ENCODE measurements at regions not wholly inside any gene's neighbourhood (a gene's known extent, or its start where the extent isn't known, plus 50 kb on each side); places are given as distances from the start of the nearest gene placed in this dataset.

GRCh38 chr13:74084375-74084935, 49.7 kb downstream of the KLF12 start:
- DNase-seq (ENCODE audit: low read depth): no peak

- no peak for DNase-seq (ENCODE audit: low read depth)
Measured at GRCh38 chr13:74082741-74083160, 51.5 kb downstream of the KLF12 start.

GRCh38 chr13:74080762-74081161, 53.4 kb downstream of the KLF12 start:
- DNase-seq (ENCODE audit: low read depth): no peak

- DNase-seq (ENCODE audit: low read depth): no peak
Measured at GRCh38 chr13:74077792-74078191, 56.4 kb downstream of the KLF12 start.

- no peak for DNase-seq (ENCODE audit: low read depth)
Measured at GRCh38 chr13:74077375-74077774, 56.8 kb downstream of the KLF12 start.

- DNase-seq (ENCODE audit: low read depth): peak; percentile 25
Measured at GRCh38 chr13:74074723-74075122, 59.5 kb downstream of the KLF12 start.

GRCh38 chr13:74073274-74073673, 60.9 kb downstream of the KLF12 start:
- DNase-seq (ENCODE audit: low read depth): no peak

- DNase-seq (ENCODE audit: low read depth): no peak
Measured at GRCh38 chr13:74070513-74070912, 63.7 kb downstream of the KLF12 start.

GRCh38 chr13:74070065-74070464, 64.1 kb downstream of the KLF12 start:
- DNase-seq (ENCODE audit: low read depth): no peak

GRCh38 chr13:74068471-74068870, 65.7 kb downstream of the KLF12 start:
- no peak for DNase-seq (ENCODE audit: low read depth)

- DNase-seq (ENCODE audit: low read depth): no peak
Measured at GRCh38 chr13:74067818-74068217, 66.4 kb downstream of the KLF12 start.

- no peak for DNase-seq (ENCODE audit: low read depth)
Measured at GRCh38 chr13:74066937-74067336, 67.3 kb downstream of the KLF12 start.

GRCh38 chr13:74064805-74065312, 69.3 kb downstream of the KLF12 start:
- no peak for DNase-seq (ENCODE audit: low read depth)

GRCh38 chr13:74063533-74064100, 70.6 kb downstream of the KLF12 start:
- no peak for DNase-seq (ENCODE audit: low read depth)

GRCh38 chr13:74062933-74063332, 71.3 kb downstream of the KLF12 start:
- peak; percentile 38 for DNase-seq (ENCODE audit: low read depth)

- peak; percentile 46 for DNase-seq (ENCODE audit: low read depth)
Measured at GRCh38 chr13:74061926-74062595, 72.1 kb downstream of the KLF12 start.

- no peak for DNase-seq (ENCODE audit: low read depth)
Measured at GRCh38 chr13:74056801-74057542, 77.2 kb downstream of the KLF12 start.

- DNase-seq (ENCODE audit: low read depth): peak; percentile 47
Measured at GRCh38 chr13:74052402-74052928, 81.7 kb downstream of the KLF12 start.

- no peak for DNase-seq (ENCODE audit: low read depth)
Measured at GRCh38 chr13:74048756-74049155, 85.4 kb downstream of the KLF12 start.

GRCh38 chr13:74047931-74048600, 86.1 kb downstream of the KLF12 start:
- peak; percentile 59 for DNase-seq (ENCODE audit: low read depth)

- DNase-seq (ENCODE audit: low read depth): no peak
Measured at GRCh38 chr13:74046431-74046830, 87.8 kb downstream of the KLF12 start.

GRCh38 chr13:74045583-74045982, 88.6 kb downstream of the KLF12 start:
- DNase-seq (ENCODE audit: low read depth): no peak
